ENCODE measurements at regions not wholly inside any gene's neighbourhood (a gene's known extent, or its start where the extent isn't known, plus 50 kb on each side); places are given as distances from the start of the nearest gene placed in this dataset.

GRCh38 chr9:117492476-117492875 lies 77.6 kb upstream of the ASTN2 start:
- TF ChIP-seq, protein P1, sequence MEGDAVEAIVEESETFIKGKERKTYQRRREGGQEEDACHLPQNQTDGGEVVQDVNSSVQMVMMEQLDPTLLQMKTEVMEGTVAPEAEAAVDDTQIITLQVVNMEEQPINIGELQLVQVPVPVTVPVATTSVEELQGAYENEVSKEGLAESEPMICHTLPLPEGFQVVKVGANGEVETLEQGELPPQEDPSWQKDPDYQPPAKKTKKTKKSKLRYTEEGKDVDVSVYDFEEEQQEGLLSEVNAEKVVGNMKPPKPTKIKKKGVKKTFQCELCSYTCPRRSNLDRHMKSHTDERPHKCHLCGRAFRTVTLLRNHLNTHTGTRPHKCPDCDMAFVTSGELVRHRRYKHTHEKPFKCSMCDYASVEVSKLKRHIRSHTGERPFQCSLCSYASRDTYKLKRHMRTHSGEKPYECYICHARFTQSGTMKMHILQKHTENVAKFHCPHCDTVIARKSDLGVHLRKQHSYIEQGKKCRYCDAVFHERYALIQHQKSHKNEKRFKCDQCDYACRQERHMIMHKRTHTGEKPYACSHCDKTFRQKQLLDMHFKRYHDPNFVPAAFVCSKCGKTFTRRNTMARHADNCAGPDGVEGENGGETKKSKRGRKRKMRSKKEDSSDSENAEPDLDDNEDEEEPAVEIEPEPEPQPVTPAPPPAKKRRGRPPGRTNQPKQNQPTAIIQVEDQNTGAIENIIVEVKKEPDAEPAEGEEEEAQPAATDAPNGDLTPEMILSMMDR (conservative IDR thresholded peaks at IDR 0.05; ENCODE audit: low read length), result no peak
- no peak for TF ChIP-seq EZH2phosphoT487 (IDR thresholded peaks at IDR 0.05; ENCODE audit: borderline replicate concordance)
